OCI-LY3 (cell line): ENCODE measurements at regions not wholly inside any gene's neighbourhood (a gene's known extent, or its start where the extent isn't known, plus 50 kb on each side); places are given as distances from the start of the nearest gene placed in this dataset.

ENCODE experiments used
- H2AFZ ChIP-seq: fragments of 200-600, 300-600 bp; shearing (Covaris generic); 2 replicates; pipeline ENCODE4 v1.6.0; 2014; ENCODE audit warnings: antibody characterized with exemption, low read depth, low read length
- H3K27ac ChIP-seq: fragments of 200-600, 300-600 bp; sonication (generic); 2 replicates; pipeline ENCODE4 v1.5.1; 2014; ENCODE audit warnings: mild to moderate bottlenecking, low read length, moderate library complexity, mixed read lengths
- H3K27me3 ChIP-seq: fragments of 200-600, 300-600 bp; sonication (generic); 2 replicates; pipeline ENCODE4 v1.6.1; 2014; ENCODE audit warnings: low read depth, low read length, mixed read lengths
- H3K36me3 ChIP-seq: fragments of 200-600, 300-600 bp; sonication (generic); replicated peaks from 2 replicates; pipeline ENCODE3; 2014; ENCODE audit warnings: low read depth, low read length, mixed read lengths
- H3K4me1 ChIP-seq: fragments of 300-600, 200-600 bp; sonication (generic); 2 replicates; pipeline ENCODE4 v1.6.1; 2014; ENCODE audit warnings: low read length, mixed read lengths
- H3K4me2 ChIP-seq: fragments of 200-600, 300-600 bp; sonication (generic); 2 replicates; pipeline ENCODE4 v1.6.1; 2014; ENCODE audit warnings: low read length, mixed read lengths
- H3K4me3 ChIP-seq: fragments of 300-600, 200-600 bp; sonication (generic); 2 replicates; pipeline ENCODE4 v1.5.1; 2014; ENCODE audit warnings: antibody characterized with exemption, mild to moderate bottlenecking, low read length, moderate library complexity
- H3K79me2 ChIP-seq: fragments of 300-600, 200-600 bp; shearing (Covaris generic); 2 replicates; pipeline ENCODE4 v1.6.1; 2014; ENCODE audit warnings: mild to moderate bottlenecking, low read length, mixed read lengths
- H3K9ac ChIP-seq: fragments of 300-600, 200-600 bp; shearing (Covaris generic); 2 replicates; pipeline ENCODE4 v1.6.0; 2014; ENCODE audit warnings: mild to moderate bottlenecking, low read length, moderate library complexity
- H3K9me3 ChIP-seq: fragments of 200-600, 300-600 bp; shearing (Covaris generic); 2 replicates; pipeline ENCODE4 v1.6.1; 2014; ENCODE audit warnings: low read length, mixed read lengths; ENCODE audit not compliant: insufficient read depth
- H4K20me1 ChIP-seq: fragments of 200-600, 300-600 bp; sonication (generic); 2 replicates; pipeline ENCODE4 v1.6.1; 2016; ENCODE audit warnings: low read length, mixed read lengths; ENCODE audit not compliant: insufficient read depth
- EZH2phosphoT487 ChIP-seq: fragments of 200-600 bp; shearing (Covaris generic); IDR thresholded peaks from 2 replicates; pipeline ENCODE4 v1.6.1; 2018; ENCODE audit warnings: antibody characterized with exemption, mixed run types, low read depth
- TF ChIP-seq, protein P1 (sequence below): fragments of 200-600, 300-600 bp; sonication (generic); IDR thresholded peaks from 2 replicates; pipeline ENCODE4 v1.5.1; 2014; ENCODE audit warnings: antibody characterized with exemption, low read length, low read depth

DNA sequence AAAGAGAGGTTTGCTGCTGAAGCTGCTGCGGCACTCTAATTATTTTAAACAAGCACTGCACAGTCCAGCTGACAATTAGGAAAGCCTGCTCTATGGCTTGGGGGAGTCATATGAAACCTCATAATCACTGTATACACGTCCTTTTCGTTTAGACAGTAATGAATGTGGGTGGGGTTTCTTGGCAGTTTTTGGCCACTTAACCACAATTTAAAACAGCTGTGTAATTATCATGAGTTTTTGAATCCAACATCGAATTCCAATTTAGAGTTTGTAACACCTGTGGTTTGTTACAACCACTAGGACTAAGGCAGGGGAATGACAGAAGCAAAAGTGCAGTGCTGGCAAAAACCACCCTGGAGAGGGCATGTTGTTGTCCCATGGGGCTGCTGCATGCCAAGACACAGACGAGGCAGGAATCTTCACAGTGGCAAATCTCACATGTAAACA is 99.5 kb downstream of the CXXC4 start:
- peaks cover 18% of the 10 kb centered on the region for H3K4me1 ChIP-seq
- H3K4me3 ChIP-seq, result 0 out of 2 replicates have a peak overlapping the region, but pooled peaks have one; percentile 75
- no peaks in the 10 kb centered on the region for H3K9me3 ChIP-seq
- no peak for TF ChIP-seq EZH2phosphoT487
- TF ChIP-seq, protein P1, sequence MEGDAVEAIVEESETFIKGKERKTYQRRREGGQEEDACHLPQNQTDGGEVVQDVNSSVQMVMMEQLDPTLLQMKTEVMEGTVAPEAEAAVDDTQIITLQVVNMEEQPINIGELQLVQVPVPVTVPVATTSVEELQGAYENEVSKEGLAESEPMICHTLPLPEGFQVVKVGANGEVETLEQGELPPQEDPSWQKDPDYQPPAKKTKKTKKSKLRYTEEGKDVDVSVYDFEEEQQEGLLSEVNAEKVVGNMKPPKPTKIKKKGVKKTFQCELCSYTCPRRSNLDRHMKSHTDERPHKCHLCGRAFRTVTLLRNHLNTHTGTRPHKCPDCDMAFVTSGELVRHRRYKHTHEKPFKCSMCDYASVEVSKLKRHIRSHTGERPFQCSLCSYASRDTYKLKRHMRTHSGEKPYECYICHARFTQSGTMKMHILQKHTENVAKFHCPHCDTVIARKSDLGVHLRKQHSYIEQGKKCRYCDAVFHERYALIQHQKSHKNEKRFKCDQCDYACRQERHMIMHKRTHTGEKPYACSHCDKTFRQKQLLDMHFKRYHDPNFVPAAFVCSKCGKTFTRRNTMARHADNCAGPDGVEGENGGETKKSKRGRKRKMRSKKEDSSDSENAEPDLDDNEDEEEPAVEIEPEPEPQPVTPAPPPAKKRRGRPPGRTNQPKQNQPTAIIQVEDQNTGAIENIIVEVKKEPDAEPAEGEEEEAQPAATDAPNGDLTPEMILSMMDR, result no peak
- H2AFZ ChIP-seq, result peak overlapping the region; percentile 86; the same call in 1 of the 2 replicates
- no peaks in the 10 kb centered on the region for H3K79me2 ChIP-seq
- H3K4me2 ChIP-seq, result peak overlapping the region; percentile 76
- no peak overlapping the region for H3K27ac ChIP-seq
- H3K36me3 ChIP-seq, result no peaks in the 10 kb centered on the region
- H3K27me3 ChIP-seq, result no peaks in the 10 kb centered on the region
- H3K9ac ChIP-seq, result no peak overlapping the region
- no peaks in the 10 kb centered on the region for H4K20me1 ChIP-seq

DNA sequence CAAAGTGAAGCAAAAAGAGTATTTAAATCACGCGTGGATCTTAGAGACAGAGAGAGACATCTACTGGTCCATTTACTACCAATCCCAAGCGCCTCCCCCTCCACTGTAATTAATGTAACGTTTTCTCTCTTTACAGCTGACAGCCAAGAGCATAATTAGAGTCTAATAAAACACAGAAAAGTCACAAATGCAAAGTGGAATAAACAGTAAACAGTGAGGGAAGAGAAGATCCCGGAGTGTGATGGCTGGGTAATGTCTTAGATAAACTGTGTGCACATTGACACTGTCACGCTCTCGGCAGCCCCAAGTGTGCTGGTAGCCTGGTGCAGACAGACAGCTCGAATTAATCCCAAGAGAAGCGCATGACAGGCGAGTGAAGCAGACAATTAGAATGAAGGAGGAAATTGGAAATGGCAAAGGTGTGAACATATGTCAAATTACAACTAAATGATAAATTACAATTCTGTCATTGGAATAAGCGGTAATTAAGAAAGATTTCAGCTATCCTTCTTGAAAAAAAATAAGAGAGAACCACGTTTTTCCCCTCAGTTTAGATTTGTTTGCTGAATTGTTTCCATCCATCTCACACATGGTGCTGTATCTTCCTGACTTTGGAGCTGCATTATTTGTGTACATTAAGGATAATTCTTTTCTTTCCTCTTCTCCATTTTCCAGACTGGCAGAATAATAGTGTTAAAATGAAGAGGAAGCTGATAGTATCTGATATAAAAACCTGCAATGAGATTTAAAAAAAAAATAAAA is 100.1 kb downstream of the CXXC4 start:
- TF ChIP-seq, protein P1, result peak; percentile 46
- no peak for TF ChIP-seq EZH2phosphoT487
- H3K4me3 ChIP-seq, result peak overlapping the region; percentile 75
- H3K9me3 ChIP-seq, result no peaks in the 10 kb centered on the region
- no peak overlapping the region for H3K27ac ChIP-seq
- no peaks in the 10 kb centered on the region for H4K20me1 ChIP-seq
- H3K36me3 ChIP-seq, result no peaks in the 10 kb centered on the region
- H2AFZ ChIP-seq, result peak overlapping the region; percentile 86
- H3K79me2 ChIP-seq, result no peaks in the 10 kb centered on the region
- H3K4me1 ChIP-seq, result peaks cover 18% of the 10 kb centered on the region
- no peaks in the 10 kb centered on the region for H3K27me3 ChIP-seq
- H3K9ac ChIP-seq, result peak overlapping the region; percentile 16
- peak overlapping the region; percentile 76 for H3K4me2 ChIP-seq

DNA sequence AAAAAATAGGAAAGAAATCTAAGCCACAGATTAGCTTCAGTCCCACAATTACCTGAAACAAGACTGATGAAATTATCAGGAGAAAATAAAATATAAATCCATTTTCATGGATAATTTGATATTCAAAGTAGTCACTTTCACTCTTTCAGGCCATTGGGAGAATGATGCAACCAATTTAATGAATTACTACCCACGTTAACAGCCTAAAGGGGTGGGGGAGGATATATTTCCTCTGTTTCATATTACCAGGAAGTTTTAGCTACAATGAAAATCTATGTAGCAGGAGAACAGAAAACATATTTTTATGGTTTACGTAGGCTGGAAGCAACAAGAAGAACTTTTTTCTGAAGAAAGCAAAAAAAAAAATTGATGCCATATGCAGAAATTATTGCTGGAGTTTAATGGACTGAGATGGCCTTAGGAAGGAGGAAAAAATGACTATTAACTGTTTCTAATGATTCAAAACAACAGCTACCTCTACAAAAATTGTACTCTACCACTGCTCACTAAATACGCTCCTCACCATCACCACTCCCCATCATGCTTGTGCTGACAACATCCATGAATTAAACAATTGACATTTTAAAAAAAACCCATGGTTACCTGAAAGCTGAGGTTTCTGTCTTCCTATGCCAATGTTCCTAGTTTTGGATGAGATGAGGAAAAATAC is 100.9 kb downstream of the CXXC4 start:
- Histone ChIP-seq H3K4me1 (peaks cover 18% of the 10 kb centered on the region), H3K27ac (no peak overlapping the region), H3K79me2 (no peaks in the 10 kb centered on the region), H3K9ac (peak overlapping the region; percentile 16), H2AFZ (peak overlapping the region; percentile 86; the same call in 1 of the 2 replicates), H3K4me2 (peak overlapping the region; percentile 76), H3K4me3 (peak overlapping the region; percentile 75), H3K9me3 (no peaks in the 10 kb centered on the region), H3K36me3 (no peaks in the 10 kb centered on the region), H3K27me3 (no peaks in the 10 kb centered on the region), H4K20me1 (no peaks in the 10 kb centered on the region)
- TF ChIP-seq, protein P1, result no peak

DNA sequence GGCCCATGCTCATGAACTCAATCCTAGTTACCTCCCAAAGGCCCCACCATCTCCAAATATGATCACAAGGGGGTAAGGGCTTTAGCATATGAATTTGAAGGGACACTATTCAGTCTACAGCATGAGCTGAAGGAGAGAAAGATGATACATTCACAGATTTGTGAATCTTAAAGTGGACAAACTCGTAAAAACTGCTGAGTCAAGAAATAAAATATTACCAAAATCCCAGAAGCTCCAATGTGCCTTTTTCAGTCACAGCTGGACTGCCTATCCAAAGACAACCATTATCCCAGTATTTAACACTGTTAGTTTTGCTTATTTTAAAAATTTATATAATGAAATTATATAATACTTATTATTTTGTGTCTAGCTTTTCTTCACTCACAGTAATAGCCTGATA is 109.0 kb downstream of the CXXC4 start:
- no peak overlapping the region for H3K4me2 ChIP-seq
- H3K4me3 ChIP-seq, result no peak overlapping the region
- H4K20me1 ChIP-seq, result no peaks in the 10 kb centered on the region
- H3K36me3 ChIP-seq, result no peaks in the 10 kb centered on the region
- H3K27me3 ChIP-seq, result no peaks in the 10 kb centered on the region
- H3K27ac ChIP-seq, result no peak overlapping the region
- no peak overlapping the region for H3K9ac ChIP-seq
- H2AFZ ChIP-seq, result no peak overlapping the region
- no peaks in the 10 kb centered on the region for H3K79me2 ChIP-seq
- no peaks in the 10 kb centered on the region for H3K4me1 ChIP-seq
- no peaks in the 10 kb centered on the region for H3K9me3 ChIP-seq
- no peak for TF ChIP-seq EZH2phosphoT487
- TF ChIP-seq, protein P1, result no peak
